ENCODE measurements at regions not wholly inside any gene's neighbourhood (a gene's known extent, or its start where the extent isn't known, plus 50 kb on each side); places are given as distances from the start of the nearest gene placed in this dataset.

- no peaks in the 10 kb centered on the region; a peak in 1 of 4 replicates for H3K4me1 ChIP-seq (ENCODE audit: control insufficient read depth in 1 of 2, insufficient read depth in 2 of 2, low read depth in 1 of 2, low read length in 1 of 2)
- no peaks in the 10 kb centered on the region for H3K36me3 ChIP-seq (replicated peaks in 1 of 2; ENCODE audit: control insufficient read depth in 1 of 2, insufficient read depth in 2 of 2, low read length in 1 of 2)
- no peaks in the 10 kb centered on the region for H4K20me1 ChIP-seq (ENCODE audit: insufficient read depth)
- H3K4me2 ChIP-seq = no peak overlapping the region
- no peak overlapping the region for H3K27ac ChIP-seq (ENCODE audit: low read depth in 2 of 2, low read length in 1 of 2)
- WGBS (ENCODE audit: low lambda C conversion rate) = 50% methylated on average over 4 of the region's 4 CpGs
- no peak overlapping the region for H3K9ac ChIP-seq
- H3K27me3 ChIP-seq (ENCODE audit: insufficient read depth) = no peaks in the 10 kb centered on the region; the same call in 1 of the 2 replicates
- POLR2A ChIA-PET = no interaction called here
- H3K4me3 ChIP-seq (ENCODE audit: low read depth in 2 of 2, low read length in 1 of 2) = no peak overlapping the region
- H3K9me3 ChIP-seq = no peaks in the 10 kb centered on the region
- H3K9me2 ChIP-seq = no peaks in the 10 kb centered on the region
- no peaks in the 10 kb centered on the region for H3K79me2 ChIP-seq (ENCODE audit: insufficient read depth)
- CTCF ChIA-PET = no interaction called here
- no peak for DNase-seq
- H3F3A ChIP-seq (replicated peaks; ENCODE audit: insufficient read depth) = no peaks in the 10 kb centered on the region
- TF ChIP-seq FOSL2 (IDR thresholded peaks at IDR 0.05; ENCODE audit: borderline replicate concordance, low read depth) (no peak), NRF1 (IDR thresholded peaks at IDR 0.05; ENCODE audit: low read depth, low read length) (no peak), MEF2A (IDR thresholded peaks at IDR 0.05; ENCODE audit: borderline replicate concordance, low read depth) (no peak)
- TF ChIP-seq, protein P1, sequence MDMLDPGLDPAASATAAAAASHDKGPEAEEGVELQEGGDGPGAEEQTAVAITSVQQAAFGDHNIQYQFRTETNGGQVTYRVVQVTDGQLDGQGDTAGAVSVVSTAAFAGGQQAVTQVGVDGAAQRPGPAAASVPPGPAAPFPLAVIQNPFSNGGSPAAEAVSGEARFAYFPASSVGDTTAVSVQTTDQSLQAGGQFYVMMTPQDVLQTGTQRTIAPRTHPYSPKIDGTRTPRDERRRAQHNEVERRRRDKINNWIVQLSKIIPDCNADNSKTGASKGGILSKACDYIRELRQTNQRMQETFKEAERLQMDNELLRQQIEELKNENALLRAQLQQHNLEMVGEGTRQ (IDR thresholded peaks at IDR 0.05; ENCODE audit: borderline replicate concordance, low read depth, low read length) = no peak
- TF ChIP-seq, protein P2, sequence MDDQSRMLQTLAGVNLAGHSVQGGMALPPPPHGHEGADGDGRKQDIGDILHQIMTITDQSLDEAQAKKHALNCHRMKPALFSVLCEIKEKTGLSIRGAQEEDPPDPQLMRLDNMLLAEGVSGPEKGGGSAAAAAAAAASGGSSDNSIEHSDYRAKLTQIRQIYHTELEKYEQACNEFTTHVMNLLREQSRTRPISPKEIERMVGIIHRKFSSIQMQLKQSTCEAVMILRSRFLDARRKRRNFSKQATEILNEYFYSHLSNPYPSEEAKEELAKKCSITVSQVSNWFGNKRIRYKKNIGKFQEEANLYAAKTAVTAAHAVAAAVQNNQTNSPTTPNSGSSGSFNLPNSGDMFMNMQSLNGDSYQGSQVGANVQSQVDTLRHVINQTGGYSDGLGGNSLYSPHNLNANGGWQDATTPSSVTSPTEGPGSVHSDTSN (IDR thresholded peaks at IDR 0.05) = no peak
- no peak overlapping the region for H2AFZ ChIP-seq (ENCODE audit: low read depth)
These were observed 140.5 kb downstream of the TLE3 start for GRCh38 chr15:69957175-69957574.

GRCh38 chr15:69958496-69959084 is 139.1 kb downstream of the TLE3 start:
- Histone ChIP-seq H3F3A (replicated peaks; ENCODE audit: insufficient read depth) (no peaks in the 10 kb centered on the region), H3K79me2 (ENCODE audit: insufficient read depth) (no peaks in the 10 kb centered on the region), H3K9me3 (no peaks in the 10 kb centered on the region), H2AFZ (ENCODE audit: low read depth) (no peak overlapping the region), H3K9ac (no peak overlapping the region), H3K36me3 (replicated peaks in 1 of 2; ENCODE audit: control insufficient read depth in 1 of 2, insufficient read depth in 2 of 2, low read length in 1 of 2) (no peaks in the 10 kb centered on the region), H3K27ac (ENCODE audit: low read depth in 2 of 2, low read length in 1 of 2) (no peak overlapping the region), H3K4me1 (ENCODE audit: control insufficient read depth in 1 of 2, insufficient read depth in 2 of 2, low read depth in 1 of 2, low read length in 1 of 2) (no peaks in the 10 kb centered on the region), H4K20me1 (ENCODE audit: insufficient read depth) (no peaks in the 10 kb centered on the region), H3K4me3 (ENCODE audit: low read depth in 2 of 2, low read length in 1 of 2) (no peak overlapping the region), H3K27me3 (ENCODE audit: insufficient read depth) (no peaks in the 10 kb centered on the region; the same call in 1 of the 2 replicates), H3K4me2 (no peak overlapping the region), H3K9me2 (no peaks in the 10 kb centered on the region)
- ChIA-PET CTCF (no interaction called here), POLR2A (no interaction called here)
- TF ChIP-seq FOXJ3 (CRISPR knock-in tag; IDR thresholded peaks at IDR 0.05) = no peak
- no peak for TF ChIP-seq NRF1 (IDR thresholded peaks at IDR 0.05; ENCODE audit: low read depth, low read length)
- TF ChIP-seq RAD21 (IDR thresholded peaks at IDR 0.05; ENCODE audit: low read length) = no peak
- TF ChIP-seq, protein P1 (IDR thresholded peaks at IDR 0.05; ENCODE audit: borderline replicate concordance, low read depth, low read length) = no peak
- no peak for TF ChIP-seq CHD2 (IDR thresholded peaks at IDR 0.05; ENCODE audit: low read length, partially characterized antibody)
- no peak for TF ChIP-seq GABPA (IDR thresholded peaks at IDR 0.05; ENCODE audit: low read depth)
- TF ChIP-seq, protein P3, sequence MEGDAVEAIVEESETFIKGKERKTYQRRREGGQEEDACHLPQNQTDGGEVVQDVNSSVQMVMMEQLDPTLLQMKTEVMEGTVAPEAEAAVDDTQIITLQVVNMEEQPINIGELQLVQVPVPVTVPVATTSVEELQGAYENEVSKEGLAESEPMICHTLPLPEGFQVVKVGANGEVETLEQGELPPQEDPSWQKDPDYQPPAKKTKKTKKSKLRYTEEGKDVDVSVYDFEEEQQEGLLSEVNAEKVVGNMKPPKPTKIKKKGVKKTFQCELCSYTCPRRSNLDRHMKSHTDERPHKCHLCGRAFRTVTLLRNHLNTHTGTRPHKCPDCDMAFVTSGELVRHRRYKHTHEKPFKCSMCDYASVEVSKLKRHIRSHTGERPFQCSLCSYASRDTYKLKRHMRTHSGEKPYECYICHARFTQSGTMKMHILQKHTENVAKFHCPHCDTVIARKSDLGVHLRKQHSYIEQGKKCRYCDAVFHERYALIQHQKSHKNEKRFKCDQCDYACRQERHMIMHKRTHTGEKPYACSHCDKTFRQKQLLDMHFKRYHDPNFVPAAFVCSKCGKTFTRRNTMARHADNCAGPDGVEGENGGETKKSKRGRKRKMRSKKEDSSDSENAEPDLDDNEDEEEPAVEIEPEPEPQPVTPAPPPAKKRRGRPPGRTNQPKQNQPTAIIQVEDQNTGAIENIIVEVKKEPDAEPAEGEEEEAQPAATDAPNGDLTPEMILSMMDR (IDR thresholded peaks at IDR 0.05) = no peak
- TF ChIP-seq, protein P2 (IDR thresholded peaks at IDR 0.05) = no peak
- no peak for TF ChIP-seq EZH2phosphoT487 (IDR thresholded peaks at IDR 0.05; ENCODE audit: borderline replicate concordance, low read depth)
- no peak for TF ChIP-seq RCOR1 (IDR thresholded peaks at IDR 0.05; ENCODE audit: low read length)
- TF ChIP-seq, protein P4, sequence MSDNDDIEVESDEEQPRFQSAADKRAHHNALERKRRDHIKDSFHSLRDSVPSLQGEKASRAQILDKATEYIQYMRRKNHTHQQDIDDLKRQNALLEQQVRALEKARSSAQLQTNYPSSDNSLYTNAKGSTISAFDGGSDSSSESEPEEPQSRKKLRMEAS (IDR thresholded peaks at IDR 0.05; ENCODE audit: low read depth) = no peak
- TF ChIP-seq POLR2AphosphoS5 (IDR thresholded peaks at IDR 0.05; ENCODE audit: low read depth, low read length) = no peak
- TF ChIP-seq NFIC (IDR thresholded peaks at IDR 0.05; ENCODE audit: borderline replicate concordance) = no peak
- no peak for TF ChIP-seq RXRA (IDR thresholded peaks at IDR 0.05; ENCODE audit: borderline replicate concordance, low read depth)
- TF ChIP-seq IRF3 (IDR thresholded peaks at IDR 0.05; ENCODE audit: low read depth, low read length) = no peak
- TF ChIP-seq SMC3 (IDR thresholded peaks at IDR 0.05; ENCODE audit: low read depth, low read length) = no peak
- TF ChIP-seq EP300 (IDR thresholded peaks at IDR 0.05; ENCODE audit: borderline replicate concordance in 1 of 2, low read depth in 1 of 2, low read length in 1 of 2) = no peak
- TF ChIP-seq ELF1 (IDR thresholded peaks at IDR 0.05) = no peak
- TF ChIP-seq RFX5 (IDR thresholded peaks at IDR 0.05; ENCODE audit: low read length) = no peak
- DNase-seq = no peak
- WGBS (ENCODE audit: low lambda C conversion rate) = 39% methylated on average over 3 of the region's 3 CpGs

Data from SK-N-SH (cell line).